Fibroblast of pulmonary artery (primary cell): ENCODE measurements at regions not wholly inside any gene's neighbourhood (a gene's known extent, or its start where the extent isn't known, plus 50 kb on each side); places are given as distances from the start of the nearest gene placed in this dataset.
A peak's percentile ranks its signal among the peaks of the same experiment; 100 is the strongest.

ENCODE experiments used
- DNase-seq: peaks from one replicate; pipeline ENCODE4 v3.0.0-alpha.2; 2010; ENCODE audit warnings: low read depth
- H3K4me3 ChIP-seq: replicated peaks from 2 replicates; pipeline ENCODE4 v1.5.1; 2011; ENCODE audit warnings: low read depth, mild to moderate bottlenecking, control low read depth, low read length, moderate library complexity
- CTCF ChIP-seq: IDR thresholded peaks from 2 replicates; pipeline ENCODE4 v1.5.1; 2011; ENCODE audit warnings: mild to moderate bottlenecking, control low read depth, low read length, inconsistent platforms; ENCODE audit errors: missing control alignments

- no peak for DNase-seq
- TF ChIP-seq CTCF: no peak
Observed at GRCh38 chr13:86066611-86067365, 267.6 kb upstream of the SLITRK6 start.

GRCh38 chr13:86052141-86052540 lies 252.9 kb upstream of the SLITRK6 start:
- TF ChIP-seq CTCF: no peak
- DNase-seq: no peak
- no peak overlapping the region for H3K4me3 ChIP-seq

More at GRCh38 chr13:86066611-86067365, 267.6 kb upstream of the SLITRK6 start:
- no peak overlapping the region for H3K4me3 ChIP-seq

GRCh38 chr13:86051134-86052103 lies 252.2 kb upstream of the SLITRK6 start:
- H3K4me3 ChIP-seq: no peak overlapping the region
- no peak for TF ChIP-seq CTCF
- DNase-seq: peak; percentile 5

GRCh38 chr13:86038490-86038889 lies 239.3 kb upstream of the SLITRK6 start:
- no peak for DNase-seq
- no peak for TF ChIP-seq CTCF
- no peak overlapping the region for H3K4me3 ChIP-seq

GRCh38 chr13:86020351-86021002 lies 221.3 kb upstream of the SLITRK6 start:
- no peak for TF ChIP-seq CTCF
- peak; percentile 87 for DNase-seq
- H3K4me3 ChIP-seq: no peak overlapping the region

GRCh38 chr13:86006317-86006716 lies 207.1 kb upstream of the SLITRK6 start:
- no peak overlapping the region for H3K4me3 ChIP-seq
- no peak for DNase-seq
- no peak for TF ChIP-seq CTCF
